Keratinocyte (primary cell): ENCODE measurements at regions not wholly inside any gene's neighbourhood (a gene's known extent, or its start where the extent isn't known, plus 50 kb on each side); places are given as distances from the start of the nearest gene placed in this dataset.

Experiments used
- DNase-seq: peaks from one replicate; pipeline ENCODE4 v3.0.0-alpha.2; 2011; ENCODE audit warnings: low read depth, missing footprints, low spot score
- FAIRE-seq: peaks from 2 replicates; lab custom pipeline; 2011; peaks lifted over from hg19 to GRCh38; lab: Jason Lieb, UNC
- H2AFZ ChIP-seq: 2 replicates; pipeline ENCODE4 v1.6.0; 2012; ENCODE audit warnings: low read length, control low read depth, inconsistent platforms; ENCODE audit not compliant: control insufficient read depth
- H3K27ac ChIP-seq: 2 replicates; pipeline ENCODE4 v1.5.1; 2011; ENCODE audit warnings: low read length; ENCODE audit not compliant: control insufficient read depth, insufficient read depth
- H3K27me3 ChIP-seq: 3 replicates; pipeline ENCODE4 v1.6.0; 2011; ENCODE audit warnings: low read length; ENCODE audit not compliant: control insufficient read depth, insufficient read depth; ENCODE audit errors: extremely low read depth
- H3K36me3 ChIP-seq, 2 experiments: 2 replicates in 1 of 2; 3 replicates in 1 of 2; pipeline ENCODE4 v1.5.1; 2011; ENCODE audit warnings: low read length in 2 of 2, mild to moderate bottlenecking in 1 of 2; ENCODE audit not compliant: control insufficient read depth in 2 of 2, insufficient read depth in 2 of 2; ENCODE audit errors: extremely low read depth in 1 of 2
- H3K4me1 ChIP-seq: 3 replicates; pipeline ENCODE4 v1.5.1; 2011; ENCODE audit warnings: low read length; ENCODE audit not compliant: control insufficient read depth, insufficient read depth; ENCODE audit errors: extremely low read depth
- H3K4me2 ChIP-seq: 3 replicates; pipeline ENCODE4 v1.6.0; 2011; ENCODE audit warnings: low read depth, low read length; ENCODE audit not compliant: control insufficient read depth, insufficient read depth; ENCODE audit errors: extremely low read depth
- H3K4me3 ChIP-seq, 3 experiments: fragments of 200-600 bp in 1 of 3; sonication (generic) in 1 of 3; 2 replicates in 2 of 3; 3 replicates in 1 of 3; pipeline ENCODE4 v1.5.1; 2011 to 2016; ENCODE audit warnings: low read length in 3 of 3, mild to moderate bottlenecking in 3 of 3, control low read depth in 2 of 3, inconsistent platforms in 1 of 3, low read depth in 1 of 3, mixed read lengths in 1 of 3, mixed run types in 1 of 3, moderate library complexity in 1 of 3; ENCODE audit not compliant: control insufficient read depth in 2 of 3, insufficient read depth in 2 of 3; ENCODE audit errors: extremely low read depth in 1 of 3
- H3K79me2 ChIP-seq: 2 replicates; pipeline ENCODE4 v1.6.0; 2012; ENCODE audit warnings: low read length; ENCODE audit not compliant: control insufficient read depth, insufficient read depth
- H3K9ac ChIP-seq: 3 replicates; pipeline ENCODE4 v1.6.0; 2011; ENCODE audit warnings: low read length; ENCODE audit not compliant: control insufficient read depth, insufficient read depth; ENCODE audit errors: extremely low read depth
- H3K9me1 ChIP-seq: 3 replicates; pipeline ENCODE4 v1.6.0; 2011; ENCODE audit warnings: low read length; ENCODE audit not compliant: control insufficient read depth, insufficient read depth; ENCODE audit errors: extremely low read depth
- H3K9me3 ChIP-seq: 2 replicates; pipeline ENCODE4 v1.5.1; 2012; ENCODE audit warnings: low read depth, low read length; ENCODE audit not compliant: control insufficient read depth
- H4K20me1 ChIP-seq: 3 replicates; pipeline ENCODE4 v1.6.0; 2011; ENCODE audit warnings: low read length; ENCODE audit not compliant: control insufficient read depth, insufficient read depth; ENCODE audit errors: extremely low read depth
- EZH2 ChIP-seq: IDR thresholded peaks from one replicate; pipeline ENCODE4 v1.6.1; 2012; ENCODE audit warnings: inconsistent platforms, mild to moderate bottlenecking, low read length, moderate library complexity
- dilution Hi-C: fragments of 300-500 bp; cut with MboI; formaldehyde crosslinking; loops from one replicate; pipeline ENCODE4 v1.7.0; 2020; ENCODE audit warnings: low sequenced_read_pairs; ENCODE audit not compliant: extremely low pct_ligation_motif_present
- TF ChIP-seq, protein P1 (sequence below), 3 experiments: IDR thresholded peaks in 1 of 3; conservative IDR thresholded peaks in 1 of 3; optimal IDR thresholded peaks in 1 of 3; 2 replicates in 2 of 3; 3 replicates in 1 of 3; pipeline versions ENCODE3 to v1.5.1; 2011; ENCODE audit warnings: low read length in 3 of 3, mild to moderate bottlenecking in 3 of 3, moderate library complexity in 2 of 3, control low read depth in 1 of 3, inconsistent platforms in 1 of 3; ENCODE audit not compliant: insufficient read depth in 2 of 3; ENCODE audit errors: extremely low read depth in 1 of 3

DNA sequence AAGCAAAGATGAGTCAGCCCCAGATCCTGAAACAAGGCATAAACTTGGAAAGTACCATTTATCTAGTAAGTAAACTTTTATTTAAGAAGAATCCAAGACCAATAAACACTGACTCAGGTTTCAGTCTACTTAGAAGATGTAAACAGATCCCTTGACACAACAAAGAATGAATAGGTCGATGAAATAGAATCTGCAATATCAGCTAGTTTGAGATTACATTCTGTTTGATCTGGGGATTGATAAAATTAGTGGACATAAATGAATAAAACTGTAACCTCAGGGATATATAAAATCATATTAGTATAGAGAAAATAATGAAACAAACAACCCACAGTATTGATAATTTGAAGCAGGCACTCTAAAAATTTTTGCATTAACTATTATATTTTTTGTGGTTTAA, 708.9 kb downstream of the FAM181B start:
- dilution Hi-C loops: no loop called here
- Histone ChIP-seq H3K27ac (no peak overlapping the region), H3K36me3 (no peaks in the 10 kb centered on the region), H3K4me3 (no peak overlapping the region), H3K9ac (no peak overlapping the region), H3K9me1 (no peaks in the 10 kb centered on the region), H3K27me3 (no peaks in the 10 kb centered on the region), H2AFZ (no peak overlapping the region), H3K79me2 (no peaks in the 10 kb centered on the region), H4K20me1 (no peaks in the 10 kb centered on the region), H3K4me2 (no peak overlapping the region), H3K9me3 (no peaks in the 10 kb centered on the region), H3K4me1 (no peaks in the 10 kb centered on the region)
- no peak for TF ChIP-seq EZH2
- FAIRE-seq: no peak
- no peak for DNase-seq

DNA sequence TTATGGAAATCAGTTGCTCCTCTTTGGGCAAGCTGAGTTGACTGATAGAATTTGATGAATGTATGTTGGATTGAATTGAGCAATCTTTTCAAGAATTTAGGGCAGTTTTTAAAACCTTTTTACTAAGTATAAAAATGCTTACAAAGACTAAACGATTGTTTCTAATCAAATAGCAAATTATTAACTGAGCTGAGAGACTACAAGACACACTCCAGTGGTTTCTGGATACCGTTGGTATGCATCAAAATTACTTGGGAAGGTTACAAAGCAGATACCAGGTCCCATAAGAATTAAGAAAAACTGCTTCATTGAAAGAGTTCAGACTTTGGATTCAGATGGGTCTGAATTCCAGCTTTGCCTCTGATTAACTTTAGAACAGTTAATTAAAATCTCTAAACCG, 721.4 kb downstream of the FAM181B start:
- Histone ChIP-seq H3K27me3 (no peaks in the 10 kb centered on the region), H3K27ac (no peak overlapping the region), H3K4me1 (no peaks in the 10 kb centered on the region), H3K9me1 (no peaks in the 10 kb centered on the region), H3K9me3 (no peaks in the 10 kb centered on the region), H2AFZ (no peak overlapping the region), H3K36me3 (no peaks in the 10 kb centered on the region), H4K20me1 (no peaks in the 10 kb centered on the region), H3K4me2 (no peak overlapping the region), H3K9ac (no peak overlapping the region), H3K79me2 (no peaks in the 10 kb centered on the region), H3K4me3 (no peak overlapping the region)
- DNase-seq (no peak), FAIRE-seq (no peak)
- TF ChIP-seq, protein P1, sequence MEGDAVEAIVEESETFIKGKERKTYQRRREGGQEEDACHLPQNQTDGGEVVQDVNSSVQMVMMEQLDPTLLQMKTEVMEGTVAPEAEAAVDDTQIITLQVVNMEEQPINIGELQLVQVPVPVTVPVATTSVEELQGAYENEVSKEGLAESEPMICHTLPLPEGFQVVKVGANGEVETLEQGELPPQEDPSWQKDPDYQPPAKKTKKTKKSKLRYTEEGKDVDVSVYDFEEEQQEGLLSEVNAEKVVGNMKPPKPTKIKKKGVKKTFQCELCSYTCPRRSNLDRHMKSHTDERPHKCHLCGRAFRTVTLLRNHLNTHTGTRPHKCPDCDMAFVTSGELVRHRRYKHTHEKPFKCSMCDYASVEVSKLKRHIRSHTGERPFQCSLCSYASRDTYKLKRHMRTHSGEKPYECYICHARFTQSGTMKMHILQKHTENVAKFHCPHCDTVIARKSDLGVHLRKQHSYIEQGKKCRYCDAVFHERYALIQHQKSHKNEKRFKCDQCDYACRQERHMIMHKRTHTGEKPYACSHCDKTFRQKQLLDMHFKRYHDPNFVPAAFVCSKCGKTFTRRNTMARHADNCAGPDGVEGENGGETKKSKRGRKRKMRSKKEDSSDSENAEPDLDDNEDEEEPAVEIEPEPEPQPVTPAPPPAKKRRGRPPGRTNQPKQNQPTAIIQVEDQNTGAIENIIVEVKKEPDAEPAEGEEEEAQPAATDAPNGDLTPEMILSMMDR (optimal IDR thresholded peaks at IDR 0.05 in 1 of 3, IDR thresholded peaks at IDR 0.05 in 1 of 3, conservative IDR thresholded peaks at IDR 0.05 in 1 of 3; ENCODE audit: extremely low read depth in 1 of 3, insufficient read depth in 2 of 3, low read length in 3 of 3): no peak
- TF ChIP-seq EZH2: no peak
- dilution Hi-C loops: no loop called here

DNA sequence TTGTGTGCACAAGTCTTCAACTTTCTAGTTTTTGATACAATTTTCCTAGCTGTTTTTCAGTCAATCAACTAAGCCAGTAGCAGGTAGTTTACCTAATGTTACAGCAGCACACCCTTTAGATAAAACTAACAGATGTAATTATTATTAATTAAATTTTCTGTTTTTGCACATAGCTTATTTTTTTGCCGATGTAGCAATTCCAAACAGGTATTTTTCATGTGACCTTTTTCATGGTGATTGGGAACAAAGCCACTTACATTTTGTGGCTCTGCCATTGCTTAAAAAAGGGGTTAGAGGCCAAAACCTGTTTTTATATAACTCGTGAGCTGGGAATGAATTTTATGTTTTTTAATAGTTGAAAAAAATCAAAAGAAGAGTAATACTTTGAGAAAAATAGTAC, 724.5 kb downstream of the FAM181B start:
- no peak overlapping the region for H3K27ac ChIP-seq
- no peaks in the 10 kb centered on the region for H3K27me3 ChIP-seq
- H3K9ac ChIP-seq: no peak overlapping the region
- peaks cover 1% of the 10 kb centered on the region for H3K4me1 ChIP-seq
- no peak for DNase-seq
- H3K79me2 ChIP-seq: no peaks in the 10 kb centered on the region
- no peaks in the 10 kb centered on the region for H3K9me1 ChIP-seq
- H3K4me3 ChIP-seq: no peak overlapping the region
- dilution Hi-C loops: no loop called here
- TF ChIP-seq, protein P1 (optimal IDR thresholded peaks at IDR 0.05 in 1 of 3, IDR thresholded peaks at IDR 0.05 in 1 of 3, conservative IDR thresholded peaks at IDR 0.05 in 1 of 3; ENCODE audit: extremely low read depth in 1 of 3, insufficient read depth in 2 of 3, low read length in 3 of 3): no peak
- no peak for TF ChIP-seq EZH2
- no peak for FAIRE-seq
- no peaks in the 10 kb centered on the region for H3K9me3 ChIP-seq
- H3K36me3 ChIP-seq: no peaks in the 10 kb centered on the region
- H2AFZ ChIP-seq: no peak overlapping the region
- no peaks in the 10 kb centered on the region for H4K20me1 ChIP-seq
- H3K4me2 ChIP-seq: no peak overlapping the region
